AG10803 (cell line): ENCODE measurements at regions not wholly inside any gene's neighbourhood (a gene's known extent, or its start where the extent isn't known, plus 50 kb on each side); places are given as distances from the start of the nearest gene placed in this dataset.

Experiments
- DNase-seq: peaks from one replicate; pipeline ENCODE4 v3.0.0; 2010; ENCODE audit warnings: low read depth
- H3K4me3 ChIP-seq: 2 replicates; pipeline ENCODE4 v1.5.1; 2011; ENCODE audit warnings: mild to moderate bottlenecking, low read length, control low read depth
- TF ChIP-seq, protein P1 (sequence below): conservative IDR thresholded peaks from 2 replicates; pipeline ENCODE4 v1.5.1; 2011; ENCODE audit warnings: mild to moderate bottlenecking, low read length, control low read depth, inconsistent platforms

DNA sequence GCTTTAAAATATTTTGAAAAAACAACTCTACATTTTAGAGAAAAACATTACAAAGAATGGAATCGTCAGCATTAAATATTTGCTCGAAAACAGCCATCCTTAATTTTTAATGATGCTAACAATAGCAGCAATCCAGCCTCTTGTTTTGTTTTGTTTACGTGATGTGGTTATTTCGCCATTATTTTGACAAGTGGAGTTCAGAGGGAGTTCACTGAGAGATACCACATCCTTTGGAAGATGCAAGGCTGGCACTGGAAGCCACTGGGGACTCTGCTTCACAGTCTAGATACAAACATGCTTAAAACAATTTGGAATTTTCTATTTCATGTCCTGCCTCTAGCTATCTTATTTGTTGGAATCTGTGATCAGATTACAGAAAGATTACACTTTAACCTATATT, 556.3 kb downstream of the PCDH17 start:
- DNase-seq, result no peak
- no peak overlapping the region for H3K4me3 ChIP-seq
- TF ChIP-seq, protein P1, sequence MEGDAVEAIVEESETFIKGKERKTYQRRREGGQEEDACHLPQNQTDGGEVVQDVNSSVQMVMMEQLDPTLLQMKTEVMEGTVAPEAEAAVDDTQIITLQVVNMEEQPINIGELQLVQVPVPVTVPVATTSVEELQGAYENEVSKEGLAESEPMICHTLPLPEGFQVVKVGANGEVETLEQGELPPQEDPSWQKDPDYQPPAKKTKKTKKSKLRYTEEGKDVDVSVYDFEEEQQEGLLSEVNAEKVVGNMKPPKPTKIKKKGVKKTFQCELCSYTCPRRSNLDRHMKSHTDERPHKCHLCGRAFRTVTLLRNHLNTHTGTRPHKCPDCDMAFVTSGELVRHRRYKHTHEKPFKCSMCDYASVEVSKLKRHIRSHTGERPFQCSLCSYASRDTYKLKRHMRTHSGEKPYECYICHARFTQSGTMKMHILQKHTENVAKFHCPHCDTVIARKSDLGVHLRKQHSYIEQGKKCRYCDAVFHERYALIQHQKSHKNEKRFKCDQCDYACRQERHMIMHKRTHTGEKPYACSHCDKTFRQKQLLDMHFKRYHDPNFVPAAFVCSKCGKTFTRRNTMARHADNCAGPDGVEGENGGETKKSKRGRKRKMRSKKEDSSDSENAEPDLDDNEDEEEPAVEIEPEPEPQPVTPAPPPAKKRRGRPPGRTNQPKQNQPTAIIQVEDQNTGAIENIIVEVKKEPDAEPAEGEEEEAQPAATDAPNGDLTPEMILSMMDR, result no peak

DNA sequence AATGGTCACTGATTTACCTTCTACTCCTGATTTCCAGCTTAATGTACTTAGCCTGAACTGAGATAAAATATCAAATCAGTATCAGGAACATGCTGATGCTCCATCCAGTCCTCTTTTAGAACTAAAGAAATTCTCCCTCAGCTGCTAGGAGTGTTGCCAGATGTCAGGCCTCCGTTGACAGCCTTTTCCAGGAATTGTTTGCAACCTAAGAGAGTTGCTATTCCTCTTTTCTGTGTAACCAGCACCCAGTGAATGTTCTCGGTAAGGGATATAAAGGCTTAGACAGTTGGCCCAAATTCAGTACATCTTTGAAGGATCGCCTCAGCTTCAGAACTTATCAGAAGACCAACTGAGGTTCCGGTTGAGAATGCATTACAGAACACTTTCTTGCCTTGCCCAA, 559.0 kb downstream of the PCDH17 start:
- TF ChIP-seq, protein P1, result no peak
- no peak for DNase-seq
- no peak overlapping the region for H3K4me3 ChIP-seq

DNA sequence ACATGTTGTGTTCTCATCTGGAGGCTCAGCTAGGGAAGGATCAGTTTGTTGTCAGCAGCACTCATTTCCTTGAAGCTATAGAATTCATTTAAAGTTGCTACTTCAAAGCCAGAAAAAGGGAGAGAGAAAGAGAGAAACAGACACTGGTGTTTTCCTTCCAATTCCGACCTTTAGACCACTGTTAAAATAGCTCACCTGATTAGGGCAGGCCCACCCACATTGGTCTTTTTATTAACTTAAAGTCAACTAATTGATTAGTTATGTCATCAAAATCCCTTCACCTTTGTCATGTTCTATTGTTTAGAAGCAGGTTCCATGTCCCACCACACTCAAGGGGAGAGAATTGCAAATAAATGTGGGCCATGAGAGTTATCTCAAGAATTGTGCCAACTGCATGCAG, 560.2 kb downstream of the PCDH17 start:
- DNase-seq, result no peak
- TF ChIP-seq, protein P1, result no peak
- H3K4me3 ChIP-seq, result no peak overlapping the region

DNA sequence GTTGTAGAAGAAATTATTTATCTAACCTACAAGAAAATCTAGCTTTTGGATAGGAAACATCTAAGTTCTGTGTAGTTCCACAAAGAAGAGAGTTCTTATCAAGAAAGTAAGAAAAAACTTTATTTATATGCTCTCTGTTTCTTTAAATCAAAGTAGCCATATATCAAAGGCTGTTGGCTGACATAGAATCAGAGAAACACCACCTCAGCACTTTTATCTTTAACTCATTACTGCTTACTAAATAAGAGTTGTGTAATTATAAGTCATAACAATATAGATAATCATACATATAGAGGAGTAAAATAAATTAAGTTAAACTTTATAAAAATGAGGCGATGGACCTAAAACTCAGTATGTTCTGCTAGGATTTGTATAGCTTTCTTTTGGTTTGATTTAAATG, 570.6 kb downstream of the PCDH17 start:
- no peak for DNase-seq
- no peak overlapping the region for H3K4me3 ChIP-seq
- TF ChIP-seq, protein P1, result no peak

DNA sequence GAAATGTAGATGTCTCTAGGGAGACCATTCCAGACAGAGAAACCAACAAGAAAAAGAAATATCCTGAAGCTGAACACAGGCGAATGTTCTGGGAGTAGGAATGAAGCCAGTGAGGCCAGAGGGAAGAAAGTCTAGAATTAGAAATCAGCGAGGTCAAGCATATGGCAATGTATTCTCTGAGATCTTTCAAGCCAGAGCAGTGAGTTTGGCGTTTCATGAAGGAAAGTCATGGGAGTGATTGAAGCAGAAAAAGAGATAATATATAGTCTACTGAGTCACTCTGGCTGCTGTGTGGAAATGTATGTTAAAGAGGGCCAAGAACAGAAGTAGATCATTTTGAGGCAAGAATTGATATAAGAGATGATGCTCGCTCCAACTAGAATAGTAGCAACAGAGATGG, 576.0 kb downstream of the PCDH17 start:
- TF ChIP-seq, protein P1, result no peak
- H3K4me3 ChIP-seq, result no peak overlapping the region
- no peak for DNase-seq

DNA sequence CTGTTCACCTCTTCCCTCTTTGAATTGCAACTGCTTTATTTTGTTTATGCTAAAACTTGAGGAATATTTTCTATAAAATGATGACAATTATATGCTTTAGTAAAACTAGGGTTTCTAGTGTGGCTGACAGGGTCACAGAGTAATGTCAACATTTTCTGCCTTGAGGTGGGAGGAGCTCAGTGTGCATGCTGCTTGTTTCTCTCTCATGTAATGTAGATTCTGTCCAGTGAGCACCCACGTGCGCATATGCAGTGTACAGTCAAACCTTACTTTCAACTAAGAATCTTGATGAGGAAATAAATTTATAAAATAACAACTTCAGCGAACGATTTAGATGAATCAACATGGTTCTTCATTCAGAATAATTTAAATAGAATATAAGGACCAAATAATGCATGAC, 603.9 kb downstream of the PCDH17 start:
- TF ChIP-seq, protein P1, result no peak
- DNase-seq, result no peak
- H3K4me3 ChIP-seq, result no peak overlapping the region

DNA sequence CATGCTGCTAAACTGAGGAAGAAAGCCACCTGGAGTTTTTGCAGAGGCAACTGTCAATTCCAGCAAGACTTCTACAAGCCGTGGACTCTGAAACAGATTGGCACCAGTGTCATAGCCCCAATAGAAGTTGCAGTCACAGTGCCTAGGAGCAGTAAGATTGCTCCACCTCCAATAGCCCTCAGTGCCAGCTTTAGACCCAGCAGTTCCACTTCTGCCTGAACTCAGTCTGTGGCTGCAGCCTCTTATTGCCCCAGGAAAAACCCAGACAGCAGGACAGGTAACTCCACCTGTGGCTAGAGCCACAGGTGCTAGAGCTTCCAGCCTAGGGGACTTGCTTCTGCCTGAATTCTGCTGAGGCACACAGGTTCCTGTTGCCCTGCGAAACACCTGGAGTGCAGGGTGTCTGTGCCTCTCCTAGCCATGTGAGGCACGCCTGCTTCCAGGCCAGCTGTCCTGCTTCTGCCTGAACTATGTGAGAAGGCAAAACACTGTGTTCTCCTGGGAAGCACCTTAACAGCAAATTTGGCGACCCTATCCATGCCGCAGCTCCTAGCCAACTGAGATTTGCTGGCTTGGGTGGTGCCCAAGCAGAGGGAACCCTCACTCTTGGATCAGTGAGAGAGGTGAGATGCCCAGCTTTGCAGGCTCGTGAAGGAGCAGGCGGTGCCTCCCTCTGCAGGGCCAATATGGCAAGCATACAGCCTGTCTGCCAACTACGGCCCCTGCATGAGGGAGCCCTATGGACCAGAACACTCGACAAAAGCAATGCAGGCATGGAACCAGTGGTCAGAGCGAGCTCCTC, 607.6 kb downstream of the PCDH17 start:
- H3K4me3 ChIP-seq, result no peak overlapping the region
- TF ChIP-seq, protein P1, result no peak
- no peak for DNase-seq
